Activated CD8-positive, alpha-beta memory T cell treated with anti-CD3 and anti-CD28 coated beads, Interleukin-2, amount 50 U/mL, for 48 hours (primary cell): ENCODE measurements at regions not wholly inside any gene's neighbourhood (a gene's known extent, or its start where the extent isn't known, plus 50 kb on each side); places are given as distances from the start of the nearest gene placed in this dataset.
"Not testable (repeated sequence)": the region's sequence is repeated elsewhere in the genome, so short reads cannot be mapped to it uniquely, and the experiment has no call there.

Source experiments
- DNase-seq: peaks from one replicate; pipeline ENCODE4 v3.0.0-alpha.2; 2020

DNA sequence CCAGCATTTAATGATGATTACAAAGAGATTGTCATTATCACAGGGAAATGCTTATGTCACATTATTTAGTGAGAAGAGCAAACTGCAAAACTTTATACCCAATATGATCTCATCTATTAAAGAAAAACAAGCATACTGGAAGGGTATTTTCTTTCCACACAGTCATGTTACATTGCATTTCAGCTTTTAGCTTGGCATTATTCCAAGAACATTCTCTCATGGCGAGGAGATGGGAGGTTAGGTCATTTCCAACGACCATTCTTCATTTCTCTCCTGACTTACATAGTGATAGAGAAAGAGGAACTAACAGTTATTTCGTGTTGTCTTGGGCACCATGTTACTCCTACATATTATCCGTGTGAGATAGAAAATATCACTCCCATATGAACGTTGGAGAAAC, 309.4 kb upstream of the XYLT1 start:
- DNase-seq = no peak

DNA sequence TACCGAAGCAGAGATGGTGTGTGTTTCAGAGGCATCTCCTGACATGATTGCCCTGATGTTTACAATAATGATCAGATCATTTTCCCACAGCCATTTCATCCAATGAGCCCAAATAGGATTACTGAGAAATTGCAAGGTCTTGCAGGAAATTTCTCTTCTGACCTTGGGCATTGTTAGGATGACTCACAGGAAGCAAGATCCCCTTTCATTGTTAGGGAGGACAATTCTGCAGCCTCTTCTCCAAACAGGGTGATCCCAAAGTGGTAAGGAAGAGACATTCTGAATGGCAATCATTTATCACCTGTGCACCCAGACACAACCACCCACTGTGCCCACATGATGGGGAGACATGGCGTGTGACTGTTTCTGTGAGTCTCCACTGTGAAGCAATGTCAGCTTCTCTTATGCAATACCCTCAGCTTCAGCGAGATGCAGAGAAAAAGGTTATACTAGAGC, 306.7 kb upstream of the XYLT1 start:
- DNase-seq = no peak

DNA sequence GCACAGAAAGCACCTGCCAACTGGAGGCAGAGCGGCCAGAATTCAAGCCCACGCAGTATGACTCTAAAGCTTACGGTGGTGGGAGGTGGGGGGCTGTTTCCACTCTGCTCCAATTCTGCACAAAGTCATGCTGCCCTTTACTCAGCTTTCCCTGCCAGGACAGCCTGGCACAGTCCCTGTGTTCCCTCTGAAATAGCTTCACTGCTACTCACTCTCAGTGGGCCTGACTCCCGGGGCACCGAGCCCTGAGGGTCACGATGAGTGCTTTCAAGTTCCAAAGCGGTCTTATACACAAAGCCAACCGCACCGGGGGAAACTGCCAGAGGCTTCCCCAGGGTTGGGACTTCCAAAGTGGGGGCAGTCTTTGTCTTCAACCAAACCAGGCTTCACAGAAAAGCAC, 306.1 kb upstream of the XYLT1 start:
- DNase-seq = no peak

DNA sequence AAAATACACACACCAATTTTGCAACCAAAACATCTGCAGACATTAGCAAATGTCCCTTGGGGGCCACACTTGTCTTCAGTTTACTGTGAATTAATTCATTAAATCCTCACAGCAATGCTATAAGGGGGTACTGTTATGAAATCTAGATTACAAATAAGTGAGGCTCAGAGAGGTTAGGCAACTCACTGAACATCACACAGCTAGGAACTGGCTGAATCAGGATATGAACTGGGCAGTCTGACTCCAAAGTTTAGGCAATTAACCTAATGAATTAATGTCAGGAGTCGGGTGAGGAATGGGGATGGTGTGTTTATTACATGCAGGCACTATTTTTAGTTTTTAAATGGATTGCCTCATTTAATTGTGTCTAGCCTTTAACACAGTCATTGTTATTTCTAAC, 305.7 kb upstream of the XYLT1 start:
- no peak for DNase-seq

DNA sequence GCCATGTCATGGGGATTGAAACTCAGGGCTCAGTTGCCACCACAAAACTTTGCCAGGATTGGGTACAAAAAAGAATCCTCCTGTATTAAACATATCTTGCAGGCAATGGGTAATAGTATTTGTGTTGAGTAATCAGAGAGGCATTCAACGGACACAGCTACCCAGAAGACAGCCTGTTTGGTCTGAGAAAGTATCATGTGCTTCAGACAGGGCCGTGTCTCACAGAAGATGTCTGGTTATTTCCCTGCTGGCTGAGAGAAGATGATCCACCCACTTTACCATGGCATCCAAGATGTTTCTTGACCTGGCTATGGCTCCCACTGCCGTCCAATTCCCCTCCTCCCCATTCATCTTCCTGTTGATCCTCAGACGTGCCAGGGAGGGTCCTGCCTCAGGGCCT, 304.3 kb upstream of the XYLT1 start:
- DNase-seq = no peak

DNA sequence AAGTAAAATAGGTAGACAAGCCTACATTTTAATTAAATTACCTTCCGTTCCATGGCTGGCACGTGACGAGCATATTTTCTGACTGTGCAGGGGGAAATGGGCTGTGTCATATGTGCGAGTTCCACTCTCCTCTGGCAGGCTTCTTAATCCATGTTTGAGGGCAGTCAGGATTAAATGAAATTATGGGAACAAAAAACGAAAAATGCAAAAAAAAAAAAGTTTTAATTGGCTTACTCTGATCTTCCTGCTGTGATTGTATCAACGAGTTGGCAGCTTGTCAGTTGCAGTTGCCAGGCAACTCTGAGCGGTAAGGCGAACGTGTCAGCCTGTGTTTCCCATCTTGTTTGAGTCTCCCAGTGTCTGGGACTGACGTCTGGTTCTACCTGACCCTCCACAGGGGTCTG, 302.9 kb upstream of the XYLT1 start:
- no peak for DNase-seq

DNA sequence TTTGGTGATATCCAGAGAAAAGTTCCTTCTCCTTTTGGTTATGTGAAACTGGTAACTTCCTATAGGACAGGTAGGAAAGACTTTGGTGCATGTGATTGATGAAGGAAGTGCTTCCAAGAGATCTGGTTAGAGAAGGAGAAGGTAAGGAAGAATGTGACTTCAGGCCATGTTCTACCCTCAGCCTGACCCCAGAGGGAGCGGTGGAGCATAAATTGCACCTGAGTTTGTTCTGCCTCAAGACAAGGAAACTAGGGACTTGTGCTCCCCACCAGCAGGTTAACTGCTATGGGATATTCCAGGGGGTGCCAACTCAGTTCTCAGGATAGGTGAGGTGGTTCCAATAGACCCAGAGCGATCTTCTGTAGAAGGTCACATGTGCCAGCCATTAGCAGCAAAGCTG, 299.3 kb upstream of the XYLT1 start:
- no peak for DNase-seq

DNA sequence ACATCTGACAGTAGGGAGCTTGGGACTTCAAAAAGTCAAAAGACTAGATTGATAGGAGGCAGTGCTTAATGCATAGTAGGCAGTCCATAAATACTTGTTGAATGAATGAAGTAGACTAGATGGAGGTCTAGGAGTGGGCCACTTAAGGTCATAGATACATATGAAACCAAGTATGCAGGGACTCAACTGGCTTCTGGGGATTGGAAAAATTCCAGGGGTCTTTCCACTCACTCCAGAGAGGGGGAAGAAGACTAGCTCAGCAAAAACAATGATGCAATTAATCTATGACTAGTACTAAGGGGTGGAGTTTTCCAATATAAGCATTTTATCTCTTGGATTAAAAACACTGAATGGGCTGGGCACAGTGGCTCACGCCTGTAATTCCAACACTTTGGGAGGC, 298.3 kb upstream of the XYLT1 start:
- DNase-seq = no peak

DNA sequence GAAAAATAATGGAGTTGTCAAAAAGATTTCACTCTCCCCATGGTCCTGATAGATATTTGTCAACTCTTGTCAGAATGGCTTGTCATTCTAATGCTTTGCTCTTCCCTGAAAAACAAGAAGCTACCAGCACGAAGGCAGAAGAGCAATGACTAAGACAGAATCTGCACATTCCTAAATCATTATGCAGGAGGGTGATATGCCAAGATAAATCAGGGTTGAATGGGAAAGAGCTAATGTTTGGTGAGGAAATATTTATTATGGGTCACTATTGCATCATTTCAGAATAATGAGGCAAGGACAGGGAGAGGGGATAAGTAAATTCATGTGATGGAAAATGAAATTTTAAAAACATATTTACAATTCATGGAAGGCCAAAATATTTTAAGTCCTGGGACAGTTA, 297.5 kb upstream of the XYLT1 start:
- DNase-seq = no peak

DNA sequence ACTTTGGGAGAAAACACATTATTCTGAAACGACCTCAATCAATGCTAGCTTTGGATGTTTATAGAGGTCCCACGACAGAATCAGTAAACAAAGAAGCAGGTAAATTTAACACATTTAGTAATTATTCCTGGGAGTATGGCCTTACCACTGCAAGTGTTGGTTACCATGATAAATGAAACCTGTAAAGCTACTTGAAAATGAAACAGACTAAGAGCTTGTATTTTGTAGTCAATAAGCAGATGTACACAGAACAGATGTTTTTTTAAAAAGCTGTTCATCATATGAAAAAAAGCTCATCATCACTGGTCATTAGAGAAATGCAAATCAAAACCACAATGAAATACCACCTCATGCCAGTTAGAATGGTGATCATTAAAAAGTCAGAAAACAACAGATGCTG, 295.3 kb upstream of the XYLT1 start:
- DNase-seq = no peak

DNA sequence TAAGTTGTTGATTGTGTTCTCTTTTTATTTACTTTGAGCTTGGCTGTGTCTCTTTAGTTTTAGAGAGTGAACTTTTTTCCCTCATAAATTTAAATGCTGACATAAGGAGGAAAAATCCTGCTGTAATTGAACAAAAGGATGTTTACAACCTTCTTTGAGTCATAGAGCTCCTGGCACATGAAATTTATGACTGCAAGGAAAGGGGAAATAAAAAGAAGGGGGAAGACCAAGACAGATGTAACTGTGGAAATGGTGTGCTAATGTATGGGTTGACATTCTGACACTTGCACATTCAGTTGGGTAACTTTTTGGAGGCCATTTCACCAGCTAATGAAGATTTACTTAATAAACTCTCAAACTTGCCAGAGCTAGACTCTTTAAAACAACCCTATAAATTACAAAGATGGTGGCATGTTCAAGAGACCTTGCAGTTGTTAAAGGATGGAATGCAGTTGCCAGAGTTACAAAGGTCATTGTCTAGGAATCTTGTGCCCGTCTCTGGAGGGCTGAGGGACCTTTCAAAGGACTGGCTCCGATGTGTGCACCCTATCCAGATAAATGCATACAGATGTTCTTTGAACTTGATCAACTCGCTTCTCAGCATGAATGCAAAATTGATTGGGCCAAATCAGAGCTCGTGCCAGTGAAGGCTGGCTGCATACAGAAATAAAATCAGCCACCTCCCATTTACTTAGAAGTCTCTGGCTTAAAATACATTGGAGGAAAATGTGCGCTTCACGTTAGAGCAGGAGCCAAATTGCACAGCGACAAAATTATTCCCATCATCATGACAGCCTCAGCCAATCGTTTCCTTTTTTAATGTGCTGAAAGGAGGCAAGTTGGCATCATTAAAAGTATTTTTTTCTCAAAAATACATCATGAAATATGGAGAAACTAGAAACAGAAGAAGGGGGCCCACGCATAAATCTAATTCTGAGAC, 289.0 kb upstream of the XYLT1 start:
- DNase-seq = no peak

DNA sequence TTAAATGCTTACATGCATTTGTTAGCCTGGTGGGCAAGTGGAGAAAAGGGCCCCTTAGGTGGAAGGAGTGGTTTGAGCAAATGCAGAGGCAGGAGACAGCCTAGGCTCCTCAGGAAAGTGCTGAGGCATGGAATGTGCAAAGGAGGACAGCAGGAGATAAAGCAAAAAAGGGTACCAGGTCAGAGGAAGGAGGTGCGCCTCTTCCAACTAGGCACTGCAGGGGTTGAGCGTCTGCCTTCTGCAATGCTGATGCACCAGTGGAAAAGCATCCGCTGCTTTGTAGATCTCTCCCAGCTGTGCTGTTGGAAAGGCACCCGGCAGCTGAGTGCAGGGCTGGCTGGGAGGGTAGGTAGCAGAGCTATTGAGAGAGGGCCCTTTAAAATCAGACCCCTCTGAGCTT, 287.0 kb upstream of the XYLT1 start:
- DNase-seq = no peak

DNA sequence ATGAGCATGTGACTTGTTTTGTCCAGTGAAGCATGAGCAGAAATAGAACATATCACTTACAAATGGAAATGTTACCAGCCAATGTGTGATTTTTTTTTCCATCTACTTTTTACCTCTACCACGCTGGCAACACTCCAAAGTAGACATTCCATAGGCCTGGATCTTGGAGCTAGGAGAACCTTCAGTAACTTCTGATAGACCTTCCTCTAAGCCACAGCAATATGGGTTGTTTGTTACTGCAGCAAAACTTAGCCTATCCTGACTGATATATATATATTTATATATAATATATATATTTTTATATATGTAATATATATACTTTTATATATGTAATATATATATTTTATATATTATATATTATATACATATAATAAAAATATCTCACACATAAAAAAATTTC, 284.4 kb upstream of the XYLT1 start:
- DNase-seq = no peak

DNA sequence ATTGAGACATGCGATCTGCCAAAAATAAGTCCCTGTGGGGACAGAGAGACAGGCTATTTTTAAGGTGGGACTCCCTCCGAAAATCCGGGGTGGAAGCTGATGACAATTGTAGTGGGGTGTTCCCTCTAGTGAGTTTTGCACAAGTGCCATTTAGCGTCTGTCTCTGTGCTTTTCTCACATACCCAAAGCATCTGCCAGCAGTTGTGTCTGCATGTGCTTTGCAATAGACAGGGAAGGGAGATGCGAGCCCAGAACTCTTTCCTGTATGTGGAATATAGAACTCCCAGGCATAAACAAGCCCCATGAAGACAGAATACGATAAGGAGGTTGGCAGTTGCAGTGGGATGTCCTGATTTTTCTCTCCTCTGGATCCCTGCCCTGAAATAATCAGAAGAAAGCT, 282.7 kb upstream of the XYLT1 start:
- no peak for DNase-seq

DNA sequence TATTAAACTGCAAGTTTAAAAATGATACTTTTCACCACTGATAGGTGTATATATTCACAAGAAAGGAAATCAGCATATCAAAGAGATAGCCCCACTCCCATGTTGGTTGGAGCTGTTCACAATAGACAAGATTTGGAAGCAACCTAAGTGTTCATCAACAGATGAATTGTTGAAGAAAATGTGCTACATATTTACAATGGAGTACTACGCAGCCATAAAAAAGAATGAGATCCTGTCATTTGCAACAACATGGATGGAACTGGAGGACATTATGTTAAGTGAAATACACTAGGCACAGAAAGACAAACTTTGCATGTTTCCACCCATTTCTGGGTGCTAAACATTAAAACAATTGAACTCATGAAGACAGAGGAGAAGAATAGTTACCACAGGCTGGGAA, 278.9 kb upstream of the XYLT1 start:
- no peak for DNase-seq

DNA sequence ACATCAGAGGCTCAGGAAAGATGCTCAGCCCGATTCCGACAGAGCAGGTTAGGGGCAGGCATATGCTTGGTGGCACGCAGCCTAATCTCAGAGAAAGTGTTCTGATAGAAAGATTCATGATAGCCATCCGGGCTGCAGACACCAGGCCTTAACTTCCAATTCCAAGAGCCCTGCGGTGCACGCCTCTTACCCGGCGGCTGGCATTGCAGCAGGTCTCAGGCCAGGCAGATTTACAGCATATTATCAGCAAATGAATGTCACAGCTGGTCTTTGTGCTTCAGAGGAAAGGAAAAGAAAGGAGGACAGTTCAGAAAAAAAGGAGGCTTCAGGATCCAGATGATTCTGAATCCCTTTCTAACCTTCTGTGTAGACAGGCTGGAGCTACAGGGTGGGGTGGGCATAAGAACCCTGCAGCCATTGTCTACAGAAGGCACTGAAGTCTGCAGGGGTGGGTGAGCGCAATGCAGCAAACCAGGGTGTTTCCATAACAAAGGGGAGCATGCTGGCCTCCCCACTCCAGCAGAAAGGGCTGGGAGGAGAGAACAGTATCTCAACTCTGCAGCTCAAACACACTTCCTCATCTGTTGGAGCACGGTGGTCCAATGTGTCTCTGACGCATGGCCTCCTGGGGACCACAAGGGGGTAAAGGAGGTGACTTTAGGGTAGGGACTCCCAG, 277.4 kb upstream of the XYLT1 start:
- no peak for DNase-seq

DNA sequence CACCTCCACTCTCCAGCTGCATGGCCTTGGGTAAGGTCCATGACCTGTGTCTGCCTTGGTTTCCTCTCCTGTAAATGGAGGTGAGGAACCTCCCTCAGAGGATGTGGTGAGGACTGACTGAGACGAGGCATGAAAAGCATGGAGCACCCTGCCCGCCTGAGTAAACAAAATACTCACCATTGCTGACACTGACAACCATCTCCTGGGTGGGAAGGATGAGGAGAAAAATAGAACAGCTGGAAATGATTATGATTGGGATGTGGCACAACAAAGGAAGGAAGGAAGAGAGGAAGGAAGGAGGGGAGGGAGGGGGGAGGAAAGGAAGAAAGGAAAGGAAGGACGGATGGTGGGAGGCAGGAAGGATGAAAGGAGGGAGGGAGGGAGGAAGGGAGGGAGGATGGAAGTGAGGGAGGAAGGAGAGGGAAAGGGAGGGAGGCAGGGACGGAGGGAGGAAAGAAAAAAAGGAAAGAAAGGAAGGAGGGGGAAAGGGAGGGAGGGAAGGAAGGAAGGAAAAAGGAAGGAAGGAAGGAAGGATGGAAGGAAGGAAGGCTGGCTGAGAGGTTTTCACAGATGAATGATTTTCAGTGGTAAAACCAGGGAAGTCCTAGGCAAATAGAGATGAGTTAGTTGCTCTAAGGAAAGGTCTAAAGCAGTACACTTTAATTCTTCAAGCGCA, 276.5 kb upstream of the XYLT1 start:
- DNase-seq = no peak

DNA sequence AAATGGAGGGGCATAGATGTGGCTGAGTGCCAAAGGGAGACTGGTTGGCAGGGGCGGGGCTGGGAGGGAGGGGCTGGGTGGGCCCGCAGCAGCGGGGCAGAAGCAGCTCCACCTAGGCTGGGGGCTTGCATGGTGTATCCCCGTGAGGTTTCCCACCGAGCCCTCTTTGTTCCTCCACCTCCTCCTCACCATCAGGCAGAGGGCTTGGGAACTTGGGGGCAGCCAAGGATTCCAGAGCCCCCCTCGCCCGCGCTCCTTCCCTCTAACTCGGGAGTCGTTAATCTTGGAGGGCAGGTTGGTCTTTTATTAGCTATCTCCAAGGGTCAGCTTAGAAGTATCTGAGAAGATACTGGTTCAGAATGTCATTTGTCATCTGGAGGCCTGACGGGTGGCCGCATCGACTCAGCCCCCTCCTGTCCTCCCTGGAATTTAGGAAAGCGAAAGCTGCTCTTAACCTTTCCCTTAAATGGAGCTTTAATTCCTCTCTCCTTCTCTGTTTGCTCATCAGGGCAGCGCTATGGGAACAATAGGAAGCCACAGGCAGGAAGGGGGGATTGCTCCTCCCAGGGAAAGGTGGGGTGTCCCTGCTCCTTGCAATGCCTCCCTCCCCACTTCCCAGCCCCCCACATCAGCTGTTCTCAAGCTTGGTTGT, 274.3 kb upstream of the XYLT1 start:
- no peak for DNase-seq

DNA sequence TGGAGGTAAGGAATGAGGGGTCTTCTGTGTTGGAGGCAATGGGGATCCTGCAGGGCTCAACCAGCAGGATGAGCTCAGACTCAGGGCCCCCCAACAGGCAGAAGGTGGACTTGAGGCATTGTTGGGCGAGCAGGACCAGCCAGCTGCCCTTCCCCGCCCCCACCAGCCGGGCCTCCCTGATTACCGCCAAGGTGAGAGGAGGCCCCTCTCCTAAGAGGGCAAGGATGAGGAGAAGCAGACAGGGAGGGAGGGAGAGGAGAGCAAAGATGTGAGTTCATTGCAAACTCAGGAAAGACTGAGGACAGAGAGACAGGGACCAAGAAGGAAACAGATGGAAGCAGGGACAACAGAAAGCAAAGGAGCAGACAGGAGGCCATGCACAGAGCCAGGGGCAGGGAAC, 272.8 kb upstream of the XYLT1 start:
- DNase-seq = no peak

DNA sequence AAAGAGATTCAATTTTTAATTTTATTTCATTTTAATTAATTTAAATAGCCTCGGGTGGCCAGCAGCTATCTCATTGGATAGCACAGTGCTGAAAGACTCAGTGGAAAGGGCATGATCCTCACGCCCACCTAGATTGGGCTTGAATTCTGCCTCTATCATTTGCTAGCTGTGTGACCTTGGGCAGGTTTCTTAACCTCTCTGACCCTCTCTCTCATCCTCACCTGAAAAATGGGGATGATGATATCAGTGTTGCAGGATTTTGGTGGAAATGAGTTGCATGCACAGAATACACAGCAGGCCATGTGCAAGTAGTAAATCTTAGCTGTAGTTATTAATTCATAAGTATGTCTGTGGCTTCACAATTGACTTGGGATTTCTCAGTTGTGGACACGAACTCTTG, 272.4 kb upstream of the XYLT1 start:
- DNase-seq = no peak

DNA sequence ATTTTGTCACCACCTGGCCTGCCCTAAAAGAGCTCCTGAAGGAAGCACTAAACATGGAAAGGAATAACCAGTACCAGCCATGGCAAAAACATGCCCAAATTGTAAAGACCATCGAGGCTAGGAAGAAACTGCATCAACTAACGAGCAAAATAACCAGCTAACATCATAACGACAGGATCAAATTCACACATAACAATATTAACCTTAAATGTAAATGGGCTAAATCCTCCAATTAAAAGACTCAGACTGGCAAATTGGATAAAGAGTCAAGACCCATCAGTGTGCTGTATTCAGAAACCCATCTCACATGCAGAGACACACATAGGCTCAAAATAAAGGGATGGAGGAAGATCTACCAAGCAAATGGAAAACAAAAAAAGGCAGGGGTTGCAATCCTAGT, 264.3 kb upstream of the XYLT1 start:
- DNase-seq = not testable (repeated sequence)

DNA sequence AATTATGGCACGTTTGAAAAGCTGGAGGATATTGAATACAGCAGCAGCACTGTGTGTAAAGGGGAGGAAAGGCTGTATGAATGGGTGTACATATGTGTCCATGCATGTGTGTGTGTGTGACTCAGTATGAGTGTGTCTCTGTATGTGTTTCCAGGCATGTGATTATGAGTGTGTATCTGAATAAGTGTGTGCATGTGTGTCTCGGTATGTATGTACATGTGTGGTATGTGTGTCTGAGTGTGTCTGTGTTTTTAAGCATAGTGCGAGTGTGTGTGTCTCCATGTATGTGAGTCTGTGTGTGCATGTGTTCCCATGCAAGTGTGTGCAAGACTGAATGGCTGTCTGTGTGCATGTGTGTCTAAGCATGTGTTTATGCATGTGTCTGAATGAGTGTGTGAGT, 259.1 kb upstream of the XYLT1 start:
- DNase-seq = no peak

DNA sequence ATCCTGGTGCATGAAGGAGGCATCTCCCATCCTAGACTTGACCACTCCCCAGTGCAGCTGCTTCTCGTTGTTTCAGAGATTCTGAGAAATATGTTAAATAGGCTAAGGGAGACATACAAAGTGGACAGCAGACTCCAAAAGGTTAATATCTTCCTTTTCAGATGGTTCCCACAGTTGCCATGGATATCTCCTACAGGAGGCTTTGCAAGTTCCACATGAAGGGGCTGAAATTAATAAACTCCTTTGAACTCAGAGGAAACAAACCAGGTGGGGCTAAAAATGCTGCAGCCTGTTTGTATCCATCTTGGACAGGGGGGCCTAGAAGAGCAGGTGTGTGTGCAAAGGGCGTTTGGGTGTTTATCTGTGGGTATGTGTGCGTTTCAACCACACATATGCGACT, 257.4 kb upstream of the XYLT1 start:
- DNase-seq = no peak
